ENCODE measurements at regions not wholly inside any gene's neighbourhood (a gene's known extent, or its start where the extent isn't known, plus 50 kb on each side); places are given as distances from the start of the nearest gene placed in this dataset.

DNA sequence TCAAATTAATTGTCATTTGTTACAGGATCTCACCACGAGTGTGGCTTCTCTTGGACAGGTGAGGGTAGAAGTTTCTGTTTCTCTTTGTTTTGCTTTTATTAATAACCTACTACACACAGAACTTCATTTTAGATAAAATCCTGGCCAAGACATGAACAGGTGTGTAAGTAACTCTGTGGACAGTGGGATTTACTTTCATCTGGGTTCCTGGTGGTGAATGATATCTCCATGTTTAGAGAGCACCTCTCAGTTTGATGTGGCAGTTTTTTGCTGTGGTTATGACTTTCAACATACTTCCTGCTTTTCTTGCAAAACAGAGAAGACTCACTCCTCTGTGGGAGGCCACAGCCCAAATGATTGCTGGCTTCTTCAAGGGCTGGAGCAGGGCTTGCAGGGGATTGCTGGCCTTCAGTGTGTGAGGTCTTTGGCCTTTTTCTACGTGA, 71.1 kb upstream of the XCR1 start:
- DNase-seq, result peak; percentile 49
- in situ Hi-C loops (cut with HindIII; ENCODE audit: low pct_ligation_motif_present, low sequenced_read_pairs), result no loop called here
- Histone ChIP-seq H3K27me3 (replicated peaks) (no peaks in the 10 kb centered on the region), H3K27ac (peak overlapping the region; percentile 1), H3K36me3 (replicated peaks) (no peaks in the 10 kb centered on the region), H3K4me3 (ENCODE audit: low read depth, low read length) (no peak overlapping the region)
- no peak for TF ChIP-seq CTCF (IDR thresholded peaks at IDR 0.05; ENCODE audit: low read depth, low read length, missing control alignments)

- H3K4me3 ChIP-seq (ENCODE audit: low read depth, low read length), result no peak overlapping the region
- no peak for TF ChIP-seq CTCF (IDR thresholded peaks at IDR 0.05; ENCODE audit: low read depth, low read length, missing control alignments)
- in situ Hi-C loops (cut with HindIII; ENCODE audit: low pct_ligation_motif_present, low sequenced_read_pairs), result no loop called here
- H3K36me3 ChIP-seq (replicated peaks), result no peaks in the 10 kb centered on the region
- H3K27me3 ChIP-seq (replicated peaks), result no peaks in the 10 kb centered on the region
- DNase-seq, result peak; percentile 45
- peak overlapping the region; percentile 13 for H3K27ac ChIP-seq
These were observed 70.5 kb upstream of the XCR1 start for GRCh38 chr3:46097691-46098241.

- no peaks in the 10 kb centered on the region for H3K27me3 ChIP-seq (replicated peaks)
- H3K36me3 ChIP-seq (replicated peaks), result no peaks in the 10 kb centered on the region
- in situ Hi-C loops (cut with HindIII; ENCODE audit: low pct_ligation_motif_present, low sequenced_read_pairs), result no loop called here
- no peak overlapping the region for H3K27ac ChIP-seq
- no peak for DNase-seq
- no peak overlapping the region for H3K4me3 ChIP-seq (ENCODE audit: low read depth, low read length)
- no peak for TF ChIP-seq CTCF (IDR thresholded peaks at IDR 0.05; ENCODE audit: low read depth, low read length, missing control alignments)
These were observed 69.5 kb upstream of the XCR1 start for GRCh38 chr3:46096781-46097180.

DNA sequence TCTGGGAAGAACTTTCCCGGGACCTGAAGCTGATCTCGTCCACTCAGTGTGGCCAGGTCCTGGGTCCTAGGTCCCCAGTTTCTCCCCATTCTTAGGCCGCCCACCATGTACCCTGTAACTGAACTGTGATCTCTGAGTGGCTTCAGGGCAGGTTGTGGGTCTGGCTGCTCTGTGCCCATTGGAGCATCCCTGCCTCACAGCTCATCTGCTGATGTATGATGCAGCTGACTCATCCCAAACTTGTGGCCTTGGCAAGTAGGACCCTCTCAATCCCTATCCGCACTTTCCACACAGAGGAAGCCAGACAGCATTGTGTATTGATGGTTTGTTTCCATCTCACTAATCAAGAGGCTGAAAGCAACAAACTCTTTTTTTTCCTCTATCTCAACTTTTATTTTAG, 69.1 kb upstream of the XCR1 start:
- H3K27me3 ChIP-seq (replicated peaks), result no peaks in the 10 kb centered on the region
- no peak overlapping the region for H3K4me3 ChIP-seq (ENCODE audit: low read depth, low read length)
- in situ Hi-C loops (cut with HindIII; ENCODE audit: low pct_ligation_motif_present, low sequenced_read_pairs), result no loop called here
- TF ChIP-seq CTCF (IDR thresholded peaks at IDR 0.05; ENCODE audit: low read depth, low read length, missing control alignments), result no peak
- H3K27ac ChIP-seq, result no peak overlapping the region
- no peaks in the 10 kb centered on the region for H3K36me3 ChIP-seq (replicated peaks)
- DNase-seq, result no peak

GRCh38 chr3:46095307-46095706, 68.0 kb upstream of the XCR1 start:
- DNase-seq, result no peak
- Histone ChIP-seq H3K36me3 (replicated peaks) (no peaks in the 10 kb centered on the region), H3K27me3 (replicated peaks) (no peaks in the 10 kb centered on the region), H3K4me3 (ENCODE audit: low read depth, low read length) (no peak overlapping the region), H3K27ac (no peak overlapping the region)
- no peak for TF ChIP-seq CTCF (IDR thresholded peaks at IDR 0.05; ENCODE audit: low read depth, low read length, missing control alignments)
- in situ Hi-C loops (cut with HindIII; ENCODE audit: low pct_ligation_motif_present, low sequenced_read_pairs), result no loop called here

- Histone ChIP-seq H3K27me3 (replicated peaks) (no peaks in the 10 kb centered on the region), H3K4me3 (ENCODE audit: low read depth, low read length) (no peak overlapping the region), H3K27ac (no peak overlapping the region), H3K36me3 (replicated peaks) (no peaks in the 10 kb centered on the region)
- in situ Hi-C loops (cut with HindIII; ENCODE audit: low pct_ligation_motif_present, low sequenced_read_pairs), result no loop called here
- no peak for TF ChIP-seq CTCF (IDR thresholded peaks at IDR 0.05; ENCODE audit: low read depth, low read length, missing control alignments)
- no peak for DNase-seq
These were observed 67.2 kb upstream of the XCR1 start for GRCh38 chr3:46094506-46094905.
